ENCODE measurements at regions not wholly inside any gene's neighbourhood (a gene's known extent, or its start where the extent isn't known, plus 50 kb on each side); places are given as distances from the start of the nearest gene placed in this dataset.

DNA sequence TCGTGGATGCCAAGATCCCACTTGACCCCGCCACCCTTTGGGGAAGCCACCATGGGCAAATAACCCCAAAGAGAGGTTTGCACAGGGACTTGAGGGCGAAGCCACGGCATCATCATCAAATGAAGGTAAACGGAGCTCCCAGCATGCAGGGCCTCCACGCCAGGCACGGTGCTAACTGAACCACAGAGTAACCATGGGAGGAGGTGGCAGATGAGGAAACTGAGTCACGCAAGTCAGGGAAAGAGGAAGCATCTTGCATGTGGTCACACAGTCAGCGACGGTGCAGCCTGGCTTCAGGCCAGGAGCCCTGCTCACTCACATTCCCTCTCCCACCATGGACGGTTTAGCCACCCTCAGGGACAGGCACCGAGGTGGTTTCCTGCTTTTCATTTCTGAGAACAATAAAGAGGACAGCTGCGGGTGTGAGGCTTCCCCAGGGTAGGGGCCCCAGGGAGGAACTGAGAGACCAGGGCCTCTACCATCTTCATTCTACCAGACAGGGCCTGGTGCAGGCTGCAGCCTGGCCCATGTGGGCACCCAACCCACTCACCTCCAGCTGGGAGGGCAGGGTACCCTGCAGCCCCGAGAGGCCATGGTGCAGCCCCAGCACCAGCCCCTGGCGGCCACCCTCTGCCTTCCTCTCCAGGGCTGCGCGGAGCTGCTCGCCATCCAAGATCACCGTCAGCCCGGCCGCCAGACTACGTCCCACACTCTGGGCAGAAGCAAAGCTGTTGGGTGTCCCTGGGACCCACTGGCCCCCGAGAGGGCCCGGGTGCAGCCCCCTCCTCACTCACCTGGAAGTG lies 78.3 kb downstream of the RMI2 start:
- no peak for DNase-seq (ENCODE audit: low read depth)
- no peak for TF ChIP-seq CTCF (IDR thresholded peaks at IDR 0.05; ENCODE audit: insufficient read depth, low read depth, low read length)
- no peak overlapping the region for H3K4me3 ChIP-seq (ENCODE audit: low read depth, low read length)

DNA sequence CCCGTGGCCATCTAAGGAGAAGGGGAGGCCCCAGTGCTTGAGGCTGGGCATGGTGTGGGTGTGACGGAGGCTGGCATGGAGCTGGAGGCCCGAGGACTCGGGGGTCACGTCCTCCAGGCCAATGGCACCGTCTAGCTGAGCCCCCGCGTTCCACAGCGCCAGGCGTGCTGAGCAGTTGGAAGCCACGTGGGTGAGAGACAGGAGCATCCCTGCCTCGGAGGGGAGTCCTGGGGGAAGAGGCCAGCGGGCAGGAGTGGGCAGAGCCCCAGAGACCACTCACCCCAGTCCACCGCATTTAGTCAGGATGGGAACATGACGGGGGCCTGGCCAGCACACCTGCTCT lies 78.8 kb downstream of the RMI2 start:
- no peak for DNase-seq (ENCODE audit: low read depth)
- no peak overlapping the region for H3K4me3 ChIP-seq (ENCODE audit: low read depth, low read length)
- TF ChIP-seq CTCF (IDR thresholded peaks at IDR 0.05; ENCODE audit: insufficient read depth, low read depth, low read length): no peak

- no peak overlapping the region for H3K4me3 ChIP-seq (ENCODE audit: low read depth, low read length)
- DNase-seq (ENCODE audit: low read depth): no peak
- TF ChIP-seq CTCF (IDR thresholded peaks at IDR 0.05; ENCODE audit: insufficient read depth, low read depth, low read length): no peak
Measured at GRCh38 chr16:11425140-11425539, 79.9 kb downstream of the RMI2 start.

DNA sequence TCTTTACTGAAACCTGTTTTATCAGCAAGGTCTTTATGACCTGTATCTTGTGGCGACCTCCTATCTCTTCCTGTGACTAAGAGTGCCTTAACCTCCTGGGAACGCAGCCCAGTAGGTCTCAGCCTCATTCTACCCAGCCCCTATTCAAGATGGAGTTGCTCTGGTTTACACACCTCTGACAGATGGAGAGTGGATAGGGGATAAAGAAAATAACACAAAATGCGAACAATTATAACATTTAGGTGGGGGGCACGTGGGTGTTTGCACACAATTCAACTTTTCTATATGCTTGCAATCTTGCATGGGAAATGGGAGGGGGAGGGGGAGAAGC lies 83.3 kb downstream of the RMI2 start:
- DNase-seq (ENCODE audit: low read depth): no peak
- no peak for TF ChIP-seq CTCF (IDR thresholded peaks at IDR 0.05; ENCODE audit: insufficient read depth, low read depth, low read length)
- no peak overlapping the region for H3K4me3 ChIP-seq (ENCODE audit: low read depth, low read length)

GRCh38 chr16:11429123-11429522 lies 83.9 kb downstream of the RMI2 start:
- no peak overlapping the region for H3K4me3 ChIP-seq (ENCODE audit: low read depth, low read length)
- TF ChIP-seq CTCF (IDR thresholded peaks at IDR 0.05; ENCODE audit: insufficient read depth, low read depth, low read length): no peak
- DNase-seq (ENCODE audit: low read depth): no peak

- no peak overlapping the region for H3K4me3 ChIP-seq (ENCODE audit: low read depth, low read length)
- DNase-seq (ENCODE audit: low read depth): no peak
- no peak for TF ChIP-seq CTCF (IDR thresholded peaks at IDR 0.05; ENCODE audit: insufficient read depth, low read depth, low read length)
Measured at GRCh38 chr16:11429823-11430222, 84.6 kb downstream of the RMI2 start.

Measured in fibroblast of villous mesenchyme (primary cell).